ENCODE measurements at regions not wholly inside any gene's neighbourhood (a gene's known extent, or its start where the extent isn't known, plus 50 kb on each side); places are given as distances from the start of the nearest gene placed in this dataset.

GRCh38 chr11:79697905-79698304 lies 257.1 kb upstream of the TENM4 start:
- no peak for TF ChIP-seq CTCF (IDR thresholded peaks at IDR 0.05; ENCODE audit: control extremely low read depth, extremely low read depth, low read depth, missing control alignments)
- POLR2A ChIA-PET, result no interaction called here
- CTCF ChIA-PET, result interaction anchor here (2.0 to 2.5 kb wide), 2 partner anchors 9 to 10 kb away, joined by 6 to 12 read pairs; no protein-coding TSS in a partner anchor
- no peak for DNase-seq (ENCODE audit: extremely low spot score)

GRCh38 chr11:79694368-79694767 lies 253.5 kb upstream of the TENM4 start:
- DNase-seq (ENCODE audit: extremely low spot score), result no peak
- ChIA-PET POLR2A (no interaction called here), CTCF (interaction anchor here (0.7 to 1.6 kb wide), 4 partner anchors 13 to 36 kb away, joined by 3 to 5 read pairs (median 4); no protein-coding TSS in a partner anchor)
- no peak for TF ChIP-seq CTCF (IDR thresholded peaks at IDR 0.05; ENCODE audit: control extremely low read depth, extremely low read depth, low read depth, missing control alignments)

- no peak for DNase-seq (ENCODE audit: extremely low spot score)
- ChIA-PET POLR2A (no interaction called here), CTCF (no interaction called here)
- TF ChIP-seq CTCF (IDR thresholded peaks at IDR 0.05; ENCODE audit: control extremely low read depth, extremely low read depth, low read depth, missing control alignments), result no peak
These were observed 250.6 kb upstream of the TENM4 start for GRCh38 chr11:79691445-79691844.

GRCh38 chr11:79686703-79687419 lies 246.0 kb upstream of the TENM4 start:
- no peak for DNase-seq (ENCODE audit: extremely low spot score)
- TF ChIP-seq CTCF (IDR thresholded peaks at IDR 0.05; ENCODE audit: control extremely low read depth, extremely low read depth, low read depth, missing control alignments), result no peak
- ChIA-PET POLR2A (no interaction called here), CTCF (interaction anchor here (1.5 kb wide), 1 partner anchor 12 kb away, joined by 4 read pairs; no protein-coding TSS in a partner anchor)

GRCh38 chr11:79683930-79684329 lies 243.1 kb upstream of the TENM4 start:
- CTCF ChIA-PET, result no interaction called here
- TF ChIP-seq CTCF (IDR thresholded peaks at IDR 0.05; ENCODE audit: control extremely low read depth, extremely low read depth, low read depth, missing control alignments), result no peak

GRCh38 chr11:79678780-79679452 lies 238.1 kb upstream of the TENM4 start:
- no peak for TF ChIP-seq CTCF (IDR thresholded peaks at IDR 0.05; ENCODE audit: control extremely low read depth, extremely low read depth, low read depth, missing control alignments)
- no peak for DNase-seq (ENCODE audit: extremely low spot score)
- POLR2A ChIA-PET, result no interaction called here
- CTCF ChIA-PET, result interaction anchor here (1.0 kb wide), 1 partner anchor 15 kb away, joined by 3 read pairs; no protein-coding TSS in a partner anchor

More at GRCh38 chr11:79683930-79684329, 243.1 kb upstream of the TENM4 start:
- POLR2A ChIA-PET, result no interaction called here
- DNase-seq (ENCODE audit: extremely low spot score), result no peak
